ENCODE measurements at regions not wholly inside any gene's neighbourhood (a gene's known extent, or its start where the extent isn't known, plus 50 kb on each side); places are given as distances from the start of the nearest gene placed in this dataset.

GRCh38 chr16:73170612-73171038 lies 122.7 kb upstream of the ZFHX3 start:
- ChIA-PET POLR2A (no interaction called here), CTCF (interaction anchor here (0.9 to 1.6 kb wide), 2 partner anchors 11 to 338 kb away, joined by 3 to 4 read pairs; no protein-coding TSS in a partner anchor)
- DNase-seq (ENCODE audit: extremely low spot score) = no peak
- no peak for TF ChIP-seq CTCF (IDR thresholded peaks at IDR 0.05; ENCODE audit: control extremely low read depth, extremely low read depth, low read depth, missing control alignments)

- POLR2A ChIA-PET = no interaction called here
- no peak for DNase-seq (ENCODE audit: extremely low spot score)
- CTCF ChIA-PET = interaction anchor here (1.0 to 1.6 kb wide), 2 partner anchors 11 to 767 kb away, joined by 3 to 5 read pairs; no protein-coding TSS in a partner anchor
- TF ChIP-seq CTCF (IDR thresholded peaks at IDR 0.05; ENCODE audit: control extremely low read depth, extremely low read depth, low read depth, missing control alignments) = no peak
Measured at GRCh38 chr16:73166947-73167550, 119.1 kb upstream of the ZFHX3 start.

- POLR2A ChIA-PET = no interaction called here
- DNase-seq (ENCODE audit: extremely low spot score) = no peak
- CTCF ChIA-PET = no interaction called here
- no peak for TF ChIP-seq CTCF (IDR thresholded peaks at IDR 0.05; ENCODE audit: control extremely low read depth, extremely low read depth, low read depth, missing control alignments)
Measured at GRCh38 chr16:73166441-73166851, 118.5 kb upstream of the ZFHX3 start.

GRCh38 chr16:73163238-73163815 lies 115.4 kb upstream of the ZFHX3 start:
- ChIA-PET CTCF (no interaction called here), POLR2A (no interaction called here)
- DNase-seq (ENCODE audit: extremely low spot score) = no peak
- TF ChIP-seq CTCF (IDR thresholded peaks at IDR 0.05; ENCODE audit: control extremely low read depth, extremely low read depth, low read depth, missing control alignments) = no peak

DNA sequence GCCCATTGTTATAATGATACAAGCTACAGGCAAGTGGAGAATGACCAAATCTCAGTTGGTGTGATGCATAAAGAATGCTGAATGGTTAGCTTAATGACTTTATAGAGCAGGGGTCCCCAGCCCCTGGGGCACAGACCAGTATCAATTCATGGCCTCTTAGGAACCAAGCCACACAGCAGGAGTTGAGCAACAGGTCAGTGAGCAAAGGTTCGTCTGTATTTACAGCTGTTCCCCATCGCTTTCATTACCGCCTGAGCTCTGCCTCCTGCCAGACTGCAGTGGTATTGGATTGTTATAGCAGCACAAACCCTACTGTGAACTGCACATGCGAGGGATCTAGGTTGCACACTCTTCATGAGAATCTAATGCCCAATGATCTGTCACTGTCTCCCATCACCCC lies 114.0 kb upstream of the ZFHX3 start:
- DNase-seq (ENCODE audit: extremely low spot score) = no peak
- ChIA-PET CTCF (no interaction called here), POLR2A (no interaction called here)
- TF ChIP-seq CTCF (IDR thresholded peaks at IDR 0.05; ENCODE audit: control extremely low read depth, extremely low read depth, low read depth, missing control alignments) = no peak

GRCh38 chr16:73159296-73159695 lies 111.4 kb upstream of the ZFHX3 start:
- no peak for DNase-seq (ENCODE audit: extremely low spot score)
- POLR2A ChIA-PET = no interaction called here
- no peak for TF ChIP-seq CTCF (IDR thresholded peaks at IDR 0.05; ENCODE audit: control extremely low read depth, extremely low read depth, low read depth, missing control alignments)
- CTCF ChIA-PET = interaction anchor here (2.2 kb wide), 1 partner anchor 11 kb away, joined by 4 read pairs; no protein-coding TSS in a partner anchor

Measured in GM10248 (cell line).